ENCODE measurements at regions not wholly inside any gene's neighbourhood (a gene's known extent, or its start where the extent isn't known, plus 50 kb on each side); places are given as distances from the start of the nearest gene placed in this dataset.

- no peaks in the 10 kb centered on the region for H3K36me3 ChIP-seq (ENCODE audit: control insufficient read depth in 4 of 4, insufficient read depth in 4 of 4, low read length in 4 of 4)
- no peaks in the 10 kb centered on the region for H3K4me1 ChIP-seq (ENCODE audit: control insufficient read depth in 5 of 5, insufficient read depth in 5 of 5, low read length in 5 of 5)
- no peak overlapping the region for H3K9ac ChIP-seq (ENCODE audit: insufficient read depth in 1 of 2, low read length in 2 of 2)
- 72 to 79% methylated on average over 4 of the region's 4 CpGs for WGBS, 2 donors
- H3K27ac ChIP-seq (ENCODE audit: low read depth in 1 of 2, low read length in 1 of 2), result no peak overlapping the region
- peaks cover 0 to 2% (median 0%) of the 10 kb centered on the region in 4 donors for H3K9me3 ChIP-seq (ENCODE audit: control insufficient read depth in 4 of 4, insufficient read depth in 3 of 4, low read length in 3 of 4)
- no peak for DNase-seq
- peaks cover 2 to 12% (median 4%) of the 10 kb centered on the region in 3 donors for H3K27me3 ChIP-seq (ENCODE audit: control insufficient read depth in 3 of 3, insufficient read depth in 3 of 3, low read length in 2 of 3)
- ATAC-seq (ENCODE audit: insufficient read depth, low FRiP score), result no peak
- H3K4me3 ChIP-seq, result no peak overlapping the region
- no peak for TF ChIP-seq CTCF (IDR thresholded peaks at IDR 0.05; ENCODE audit: control extremely low read depth, extremely low read depth)
These were observed 418.3 kb downstream of the MATN1 start for GRCh38 chr1:30305061-30305460.

GRCh38 chr1:30304080-30304479 lies 419.3 kb downstream of the MATN1 start:
- H3K9me3 ChIP-seq (ENCODE audit: control insufficient read depth in 4 of 4, insufficient read depth in 3 of 4, low read length in 3 of 4), result peaks cover 0 to 2% (median 0%) of the 10 kb centered on the region in 4 donors
- no peaks in the 10 kb centered on the region for H3K36me3 ChIP-seq (ENCODE audit: control insufficient read depth in 4 of 4, insufficient read depth in 4 of 4, low read length in 4 of 4)
- no peak overlapping the region for H3K4me3 ChIP-seq
- no peak for ATAC-seq (ENCODE audit: insufficient read depth, low FRiP score)
- H3K27ac ChIP-seq (ENCODE audit: low read depth in 1 of 2, low read length in 1 of 2), result no peak overlapping the region
- H3K27me3 ChIP-seq (ENCODE audit: control insufficient read depth in 3 of 3, insufficient read depth in 3 of 3, low read length in 2 of 3), result peaks cover 2 to 12% (median 4%) of the 10 kb centered on the region in 3 donors
- no peaks in the 10 kb centered on the region for H3K4me1 ChIP-seq (ENCODE audit: control insufficient read depth in 5 of 5, insufficient read depth in 5 of 5, low read length in 5 of 5)
- DNase-seq, result no peak
- H3K9ac ChIP-seq (ENCODE audit: insufficient read depth in 1 of 2, low read length in 2 of 2), result no peak overlapping the region
- no peak for TF ChIP-seq CTCF (IDR thresholded peaks at IDR 0.05; ENCODE audit: control extremely low read depth, extremely low read depth)

GRCh38 chr1:30303387-30303786 lies 420.0 kb downstream of the MATN1 start:
- H3K9ac ChIP-seq (ENCODE audit: insufficient read depth in 1 of 2, low read length in 2 of 2), result no peak overlapping the region
- H3K4me1 ChIP-seq (ENCODE audit: control insufficient read depth in 5 of 5, insufficient read depth in 5 of 5, low read length in 5 of 5), result no peaks in the 10 kb centered on the region
- H3K27me3 ChIP-seq (ENCODE audit: control insufficient read depth in 3 of 3, insufficient read depth in 3 of 3, low read length in 2 of 3), result peaks cover 2 to 12% (median 4%) of the 10 kb centered on the region in 3 donors
- WGBS, 2 donors, result 92 to 93% methylated on average over 2 of the region's 2 CpGs
- H3K27ac ChIP-seq (ENCODE audit: low read depth in 1 of 2, low read length in 1 of 2), result no peak overlapping the region
- H3K4me3 ChIP-seq, result no peak overlapping the region
- no peak for TF ChIP-seq CTCF (IDR thresholded peaks at IDR 0.05; ENCODE audit: control extremely low read depth, extremely low read depth)
- H3K36me3 ChIP-seq (ENCODE audit: control insufficient read depth in 4 of 4, insufficient read depth in 4 of 4, low read length in 4 of 4), result no peaks in the 10 kb centered on the region
- peaks cover 0 to 2% (median 0%) of the 10 kb centered on the region in 4 donors for H3K9me3 ChIP-seq (ENCODE audit: control insufficient read depth in 4 of 4, insufficient read depth in 3 of 4, low read length in 3 of 4)
- ATAC-seq (ENCODE audit: insufficient read depth, low FRiP score) (no peak), DNase-seq (no peak)

- Histone ChIP-seq H3K36me3 (ENCODE audit: control insufficient read depth in 4 of 4, insufficient read depth in 4 of 4, low read length in 4 of 4) (no peaks in the 10 kb centered on the region), H3K9ac (ENCODE audit: insufficient read depth in 1 of 2, low read length in 2 of 2) (no peak overlapping the region), H3K27me3 (ENCODE audit: control insufficient read depth in 3 of 3, insufficient read depth in 3 of 3, low read length in 2 of 3) (peaks cover 2 to 12% (median 4%) of the 10 kb centered on the region in 3 donors), H3K4me3 (no peak overlapping the region), H3K9me3 (ENCODE audit: control insufficient read depth in 4 of 4, insufficient read depth in 3 of 4, low read length in 3 of 4) (peaks cover 0 to 2% (median 0%) of the 10 kb centered on the region in 4 donors), H3K27ac (ENCODE audit: low read depth in 1 of 2, low read length in 1 of 2) (no peak overlapping the region), H3K4me1 (ENCODE audit: control insufficient read depth in 5 of 5, insufficient read depth in 5 of 5, low read length in 5 of 5) (no peaks in the 10 kb centered on the region)
- 57 to 75% methylated on average over 5 of the region's 5 CpGs for WGBS, 2 donors
- no peak for ATAC-seq (ENCODE audit: insufficient read depth, low FRiP score)
- no peak for DNase-seq
- TF ChIP-seq CTCF (IDR thresholded peaks at IDR 0.05; ENCODE audit: control extremely low read depth, extremely low read depth), result no peak
These were observed 420.5 kb downstream of the MATN1 start for GRCh38 chr1:30302858-30303257.
